ENCODE measurements at regions not wholly inside any gene's neighbourhood (a gene's known extent, or its start where the extent isn't known, plus 50 kb on each side); places are given as distances from the start of the nearest gene placed in this dataset.

- DNase-seq (ENCODE audit: low read depth) = no peak
Measured at GRCh38 chr4:4637710-4638109, 95.9 kb upstream of the STX18 start.

DNA sequence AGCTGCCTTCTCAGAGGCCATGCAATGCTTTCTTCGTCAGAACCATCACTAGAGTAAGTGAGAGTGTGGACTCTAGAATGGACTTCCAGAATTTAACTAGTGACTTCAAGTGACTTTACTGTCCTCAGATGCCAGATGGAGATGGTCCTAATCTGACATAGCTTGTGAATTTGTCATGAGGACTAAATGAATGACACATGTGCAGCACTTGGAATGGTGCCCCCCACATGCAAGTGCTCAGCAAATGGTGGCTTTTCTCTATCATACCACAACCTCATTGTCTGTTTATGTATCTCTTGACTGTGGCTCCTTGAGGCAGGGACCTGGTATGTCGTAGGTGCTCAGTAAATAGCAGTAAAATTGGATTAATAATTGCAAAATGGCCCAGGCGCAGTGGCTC, 91.6 kb upstream of the STX18 start:
- DNase-seq (ENCODE audit: low read depth) = no peak

GRCh38 chr4:4631150-4631549, 89.3 kb upstream of the STX18 start:
- DNase-seq (ENCODE audit: low read depth) = no peak

GRCh38 chr4:4627906-4628305, 86.1 kb upstream of the STX18 start:
- no peak for DNase-seq (ENCODE audit: low read depth)

DNA sequence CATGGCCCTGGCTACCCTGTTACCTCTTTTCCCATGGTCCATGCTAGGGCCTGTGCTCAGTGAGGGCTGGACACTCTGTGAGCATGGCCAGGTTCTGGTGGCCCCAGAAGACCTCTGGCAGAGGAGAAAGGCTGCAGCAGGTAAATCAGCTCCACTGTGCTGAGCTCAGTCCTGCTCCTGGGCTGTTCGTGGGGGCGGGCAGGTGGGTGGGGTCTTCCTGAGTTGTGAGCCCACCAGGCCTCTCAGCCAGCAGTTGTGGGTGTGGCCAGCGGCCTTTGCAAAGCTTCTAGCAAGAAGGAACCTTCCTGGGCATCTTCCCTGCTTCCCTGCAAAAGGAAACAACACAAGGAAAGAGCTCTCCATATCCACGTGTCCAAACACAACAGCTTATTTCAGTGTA, 85.3 kb upstream of the STX18 start:
- DNase-seq (ENCODE audit: low read depth) = no peak

DNA sequence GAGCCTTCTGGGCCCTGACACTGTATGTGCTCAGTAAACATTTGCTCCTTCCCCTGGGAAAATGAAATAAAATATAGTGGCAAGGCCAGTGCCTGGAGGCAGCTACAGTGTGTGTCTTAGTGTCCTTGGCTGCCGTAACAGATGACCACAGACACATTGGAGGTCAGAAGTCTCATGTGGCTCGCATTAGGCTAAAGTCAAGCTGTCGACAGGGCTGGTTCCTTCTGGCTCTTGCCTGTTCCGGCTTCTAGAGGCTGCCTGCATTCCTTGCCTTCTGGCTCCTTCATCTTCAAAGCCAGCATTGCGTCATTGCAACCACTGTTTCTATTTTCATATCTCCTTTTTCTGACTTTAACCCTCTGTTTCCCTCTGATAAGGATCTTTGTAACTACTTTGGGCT, 83.6 kb upstream of the STX18 start:
- peak; percentile 17 for DNase-seq (ENCODE audit: low read depth)

DNA sequence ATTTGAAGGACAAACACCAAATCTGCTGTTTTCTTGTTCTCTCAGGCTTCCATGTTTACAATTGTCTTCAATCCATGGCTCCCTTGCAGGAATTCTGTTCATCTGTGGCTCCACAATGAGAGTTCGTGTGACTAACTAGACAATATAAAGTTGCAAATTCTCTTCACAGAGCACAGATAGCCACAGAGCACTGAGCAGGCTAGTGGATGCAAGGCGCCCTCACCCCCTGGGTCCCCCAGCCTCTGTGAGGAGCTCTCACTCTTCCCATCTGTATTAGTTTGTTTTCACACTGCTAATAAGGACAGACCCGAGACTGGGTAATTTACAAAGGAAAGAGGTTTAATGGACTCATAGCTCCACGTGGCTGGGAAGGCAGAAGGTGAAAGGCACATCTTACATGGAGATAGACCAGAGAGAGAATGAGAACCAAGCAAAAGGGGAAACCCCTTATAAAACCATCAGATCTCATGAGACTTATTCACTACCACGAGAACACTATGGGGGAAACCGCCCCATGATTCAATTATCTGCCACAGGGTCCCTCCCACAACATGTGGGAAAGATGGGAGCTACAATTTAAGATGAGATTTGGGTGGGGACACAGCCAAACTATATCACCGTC, 82.5 kb upstream of the STX18 start:
- no peak for DNase-seq (ENCODE audit: low read depth)

GRCh38 chr4:4619821-4620220, 78.0 kb upstream of the STX18 start:
- no peak for DNase-seq (ENCODE audit: low read depth)

DNA sequence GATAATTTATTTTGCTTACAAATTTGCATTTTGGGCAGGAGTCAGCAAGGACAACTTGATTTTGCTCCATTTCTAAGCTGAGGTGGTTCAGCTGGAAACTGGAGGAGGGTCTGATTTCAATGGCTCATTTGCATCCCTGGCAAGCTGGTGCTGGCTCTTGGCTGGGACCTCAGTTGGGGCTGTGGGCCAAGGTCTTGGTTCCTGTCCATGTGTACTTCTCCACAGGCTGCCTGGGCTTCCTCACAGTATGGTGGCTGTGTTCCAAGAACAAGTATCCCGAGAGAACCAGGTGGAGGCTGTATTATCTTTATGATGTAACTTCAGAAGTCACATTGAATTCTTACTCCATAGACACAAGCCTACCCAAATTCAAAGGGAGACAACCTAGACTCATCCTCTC, 77.0 kb upstream of the STX18 start:
- DNase-seq (ENCODE audit: low read depth) = no peak

GRCh38 chr4:4614925-4615678, 73.3 kb upstream of the STX18 start:
- no peak for DNase-seq (ENCODE audit: low read depth)

GRCh38 chr4:4613641-4614286, 71.9 kb upstream of the STX18 start:
- DNase-seq (ENCODE audit: low read depth) = no peak

DNA sequence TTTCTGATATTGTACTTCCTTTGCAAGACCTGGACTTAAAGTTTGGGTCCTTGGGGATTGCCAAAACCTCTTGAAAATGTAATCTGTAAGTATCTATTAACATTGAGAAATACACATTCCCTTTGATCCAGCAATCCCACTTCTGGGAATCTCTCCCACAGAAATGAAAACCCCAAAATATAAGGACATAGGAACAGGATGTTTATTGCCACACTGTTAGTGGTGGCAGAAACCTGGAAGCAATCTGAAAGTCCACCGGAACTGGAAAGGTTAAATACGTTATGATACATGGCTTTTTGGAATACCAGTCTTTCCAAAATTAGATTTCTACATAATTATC, 71.2 kb upstream of the STX18 start:
- no peak for DNase-seq (ENCODE audit: low read depth)

- no peak for DNase-seq (ENCODE audit: low read depth)
Measured at GRCh38 chr4:4610672-4611071, 68.8 kb upstream of the STX18 start.

GRCh38 chr4:4609622-4610334, 67.9 kb upstream of the STX18 start:
- DNase-seq (ENCODE audit: low read depth) = no peak

DNA sequence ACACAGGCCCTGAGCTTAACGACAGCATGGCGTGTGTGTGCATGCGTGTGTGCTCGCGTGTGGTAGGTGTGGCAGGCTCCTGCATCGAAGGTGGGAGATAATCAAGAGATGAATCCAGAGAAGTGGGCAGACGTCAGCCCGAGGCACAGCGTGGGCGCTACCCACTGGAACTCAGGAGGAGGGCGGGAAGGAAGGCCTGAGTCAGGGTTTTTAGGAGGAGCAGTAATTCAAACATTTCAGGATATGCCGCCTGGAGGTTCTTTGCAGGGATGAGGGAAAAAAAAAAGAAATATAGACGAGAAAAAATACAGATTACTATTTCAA, 66.3 kb upstream of the STX18 start:
- no peak for DNase-seq (ENCODE audit: low read depth)

DNA sequence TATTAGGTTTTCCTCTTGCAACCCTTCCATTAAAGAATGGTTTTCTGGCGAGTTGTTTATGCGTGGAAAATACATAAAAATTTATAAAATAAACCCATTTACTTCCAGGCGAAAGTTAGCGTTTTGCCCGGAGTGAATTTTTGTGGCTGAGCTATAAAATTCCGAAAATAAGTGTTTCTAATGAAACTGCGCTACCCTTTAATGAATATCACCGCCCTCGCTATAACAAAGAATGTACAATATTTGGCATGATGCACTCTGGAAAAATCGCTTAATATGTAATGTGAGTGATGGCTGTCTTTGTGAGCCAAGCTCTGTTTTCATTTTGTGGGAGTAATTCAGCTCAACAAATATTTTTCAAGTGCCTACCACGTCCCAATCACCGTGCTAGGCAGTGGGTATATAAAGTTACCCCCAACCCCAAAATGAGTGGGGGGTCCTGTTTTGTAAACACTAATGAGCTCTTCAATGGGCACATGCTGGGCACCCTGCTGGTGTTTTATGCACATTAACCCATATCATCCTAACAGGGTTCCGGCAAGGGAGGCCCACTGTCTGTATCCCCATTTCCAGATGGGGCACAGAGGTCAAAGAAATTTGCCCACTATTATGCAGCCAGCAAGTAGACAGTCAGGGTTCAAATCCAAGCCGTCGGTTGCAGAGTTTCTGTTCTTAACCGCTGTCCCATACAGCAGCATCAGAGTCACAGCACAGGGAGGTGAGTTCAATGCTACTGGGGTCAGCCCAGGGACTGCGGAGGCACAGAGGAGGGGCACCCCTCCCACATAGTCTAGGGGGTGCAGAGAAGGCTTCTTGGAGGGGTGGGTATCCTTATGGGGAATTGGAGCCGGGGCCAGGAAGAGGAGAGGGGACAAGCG, 65.7 kb upstream of the STX18 start:
- no peak for DNase-seq (ENCODE audit: low read depth)

DNA sequence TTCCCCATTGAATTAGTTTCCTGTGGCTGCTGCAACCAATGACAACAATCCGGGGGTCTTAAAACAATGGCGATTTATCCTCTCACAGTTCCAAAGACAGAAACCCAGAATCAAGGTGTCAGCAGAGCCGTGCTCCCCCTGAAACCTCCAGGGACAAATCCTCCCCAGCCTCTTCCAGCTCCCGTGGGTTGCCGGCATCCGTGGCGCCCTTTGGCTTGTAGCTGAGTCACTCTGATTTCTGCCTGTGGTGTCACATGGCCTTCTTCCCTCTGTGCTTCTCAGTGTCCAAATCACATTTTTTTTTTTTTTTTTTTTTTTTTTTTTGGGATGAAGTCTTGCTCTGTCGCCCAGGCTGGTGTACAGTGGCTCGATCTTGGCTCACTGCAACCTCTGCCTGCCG, 64.5 kb upstream of the STX18 start:
- DNase-seq (ENCODE audit: low read depth) = no peak

GRCh38 chr4:4605849-4606248, 64.0 kb upstream of the STX18 start:
- DNase-seq (ENCODE audit: low read depth) = no peak

GRCh38 chr4:4603592-4603991, 61.7 kb upstream of the STX18 start:
- no peak for DNase-seq (ENCODE audit: low read depth)

DNA sequence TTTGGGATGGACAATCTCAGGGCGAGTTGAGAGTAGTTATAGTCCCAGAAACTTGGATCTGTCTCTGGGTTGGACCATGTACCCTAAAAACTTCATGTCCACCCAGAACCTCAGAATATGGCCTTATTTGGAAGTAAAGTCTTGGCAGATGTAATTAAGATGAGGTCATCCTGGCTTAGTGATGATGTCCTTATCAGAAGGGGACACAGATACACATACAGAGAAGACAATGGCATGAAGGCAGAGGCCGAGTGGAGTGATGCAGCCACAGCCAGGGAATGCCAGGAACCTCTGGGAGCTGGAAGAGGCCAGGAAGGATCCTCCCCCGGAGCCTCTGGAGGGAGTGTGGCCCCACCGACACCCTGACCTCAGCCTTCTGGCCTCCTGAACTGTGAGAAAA, 61.2 kb upstream of the STX18 start:
- DNase-seq (ENCODE audit: low read depth) = no peak

- DNase-seq (ENCODE audit: low read depth) = no peak
Measured at GRCh38 chr4:4602468-4602867, 60.6 kb upstream of the STX18 start.

DNA sequence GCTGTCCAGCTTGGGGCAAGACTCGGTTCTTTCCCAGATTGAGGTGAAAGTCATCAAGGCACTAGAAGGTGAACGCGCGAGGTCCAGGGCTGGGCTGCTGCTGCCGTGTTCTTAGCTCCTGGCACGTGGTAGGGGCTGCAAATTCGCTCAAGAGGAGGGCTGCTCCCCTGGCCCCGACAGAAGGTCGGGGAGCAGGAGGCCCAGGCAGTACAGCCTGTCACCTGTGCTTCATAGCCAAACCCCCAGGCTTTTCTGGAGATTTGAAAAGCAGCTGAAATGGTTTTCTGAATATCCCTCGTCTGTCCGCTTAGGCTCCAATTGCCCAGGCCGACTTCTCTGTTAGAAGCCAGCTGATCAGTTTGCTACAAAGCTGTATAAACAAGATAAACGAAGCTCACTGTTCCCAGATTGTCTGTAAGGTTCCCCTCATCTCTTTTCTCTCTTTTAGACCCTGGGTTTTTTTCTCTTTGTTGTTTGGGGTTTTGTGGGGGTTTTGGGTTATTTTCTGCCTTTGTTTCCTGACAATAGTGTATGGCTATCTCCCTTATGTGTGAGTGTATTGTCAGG, 60.0 kb upstream of the STX18 start:
- no peak for DNase-seq (ENCODE audit: low read depth)
